ENCODE measurements at regions not wholly inside any gene's neighbourhood (a gene's known extent, or its start where the extent isn't known, plus 50 kb on each side); places are given as distances from the start of the nearest gene placed in this dataset.
"Not testable (repeated sequence)": the region's sequence is repeated elsewhere in the genome, so short reads cannot be mapped to it uniquely, and the experiment has no call there.

DNA sequence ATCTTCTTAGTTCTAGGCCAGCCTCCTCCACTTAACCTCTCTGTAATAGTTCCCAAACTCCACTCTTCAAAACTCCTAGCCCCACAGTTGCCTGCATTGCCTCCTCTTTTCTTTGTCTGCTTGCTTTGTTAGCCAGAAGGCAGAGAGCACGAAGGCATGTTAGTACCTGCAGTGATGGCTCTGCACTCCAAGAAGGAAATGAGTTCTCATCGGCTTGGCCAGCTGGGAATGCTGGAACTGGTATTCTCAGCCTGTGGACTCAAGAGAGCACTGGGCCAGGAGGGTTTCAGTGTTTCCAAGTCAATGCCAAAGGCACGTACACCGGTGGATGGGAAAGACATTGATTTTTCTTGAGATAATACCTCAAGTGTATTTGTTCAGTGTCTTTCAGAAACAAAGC, 66.3 kb upstream of the HABP2 start:
- no peaks in the 10 kb centered on the region for H3K9me3 ChIP-seq
- peak overlapping the region in 1 of 2 donors; percentile 37 for H3K27ac ChIP-seq
- no peak for TF ChIP-seq POLR2A (IDR thresholded peaks at IDR 0.05)
- TF ChIP-seq, protein P1, sequence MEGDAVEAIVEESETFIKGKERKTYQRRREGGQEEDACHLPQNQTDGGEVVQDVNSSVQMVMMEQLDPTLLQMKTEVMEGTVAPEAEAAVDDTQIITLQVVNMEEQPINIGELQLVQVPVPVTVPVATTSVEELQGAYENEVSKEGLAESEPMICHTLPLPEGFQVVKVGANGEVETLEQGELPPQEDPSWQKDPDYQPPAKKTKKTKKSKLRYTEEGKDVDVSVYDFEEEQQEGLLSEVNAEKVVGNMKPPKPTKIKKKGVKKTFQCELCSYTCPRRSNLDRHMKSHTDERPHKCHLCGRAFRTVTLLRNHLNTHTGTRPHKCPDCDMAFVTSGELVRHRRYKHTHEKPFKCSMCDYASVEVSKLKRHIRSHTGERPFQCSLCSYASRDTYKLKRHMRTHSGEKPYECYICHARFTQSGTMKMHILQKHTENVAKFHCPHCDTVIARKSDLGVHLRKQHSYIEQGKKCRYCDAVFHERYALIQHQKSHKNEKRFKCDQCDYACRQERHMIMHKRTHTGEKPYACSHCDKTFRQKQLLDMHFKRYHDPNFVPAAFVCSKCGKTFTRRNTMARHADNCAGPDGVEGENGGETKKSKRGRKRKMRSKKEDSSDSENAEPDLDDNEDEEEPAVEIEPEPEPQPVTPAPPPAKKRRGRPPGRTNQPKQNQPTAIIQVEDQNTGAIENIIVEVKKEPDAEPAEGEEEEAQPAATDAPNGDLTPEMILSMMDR (IDR thresholded peaks at IDR 0.05), result no peak
- no peak for TF ChIP-seq POLR2AphosphoS5 (IDR thresholded peaks at IDR 0.05)
- H3K4me3 ChIP-seq, result no peak overlapping the region
- no peaks in the 10 kb centered on the region for H3K4me1 ChIP-seq
- H3K36me3 ChIP-seq, result no peaks in the 10 kb centered on the region
- no peaks in the 10 kb centered on the region for H3K27me3 ChIP-seq
- intact Hi-C loops (cut with DNase I; ENCODE audit: low total_unique reads), result no loop called here
- no peak for DNase-seq (ENCODE audit: low spot score in 2 of 2)

DNA sequence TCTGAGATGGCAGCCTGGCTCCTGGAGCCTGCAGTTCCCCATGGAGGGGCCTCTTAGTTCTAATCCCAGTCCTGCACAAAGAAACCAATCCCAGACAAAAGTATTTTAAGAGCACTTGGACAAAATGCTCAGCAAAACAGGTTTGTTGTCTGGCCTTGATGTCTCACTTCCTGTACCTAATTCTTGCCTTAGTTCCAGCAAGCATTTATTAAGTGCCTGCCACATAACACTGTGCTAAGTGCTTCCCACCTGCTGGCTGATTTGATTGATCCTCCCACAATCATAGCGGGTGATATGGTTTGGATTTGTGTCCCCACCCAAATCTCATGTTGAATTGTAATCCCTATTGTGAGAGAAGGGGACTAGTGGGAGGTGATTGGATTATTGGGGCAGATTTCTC, 65.7 kb upstream of the HABP2 start:
- H3K4me1 ChIP-seq, result no peaks in the 10 kb centered on the region
- no peak overlapping the region for H3K4me3 ChIP-seq
- TF ChIP-seq POLR2A (IDR thresholded peaks at IDR 0.05) (no peak), POLR2AphosphoS5 (IDR thresholded peaks at IDR 0.05) (no peak)
- TF ChIP-seq, protein P1 (IDR thresholded peaks at IDR 0.05), result no peak
- peak overlapping the region in 1 of 2 donors; percentile 37 for H3K27ac ChIP-seq
- H3K27me3 ChIP-seq, result no peaks in the 10 kb centered on the region
- DNase-seq (ENCODE audit: low spot score in 2 of 2), result no peak
- no peaks in the 10 kb centered on the region for H3K9me3 ChIP-seq
- H3K36me3 ChIP-seq, result no peaks in the 10 kb centered on the region
- intact Hi-C loops (cut with DNase I; ENCODE audit: low total_unique reads), result no loop called here

DNA sequence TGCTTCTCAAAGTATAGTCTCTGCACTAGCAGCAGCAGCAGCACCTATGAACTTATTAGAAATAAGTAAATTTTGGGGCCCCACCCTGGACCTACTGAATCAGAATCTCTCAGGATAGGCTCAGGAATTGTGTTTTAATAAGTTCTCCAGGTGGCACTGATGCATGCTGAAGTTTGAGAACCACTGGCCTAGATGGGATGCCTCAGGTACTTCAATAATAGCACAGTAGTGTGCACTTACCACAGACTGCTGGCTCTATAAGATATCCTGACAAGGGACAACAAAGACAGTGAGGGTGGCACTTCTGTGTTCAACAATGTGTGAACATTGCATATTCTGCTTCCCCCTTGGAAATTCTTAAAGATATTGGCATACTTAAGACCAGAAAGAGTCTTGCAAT, 64.7 kb upstream of the HABP2 start:
- H3K27me3 ChIP-seq, result no peaks in the 10 kb centered on the region
- TF ChIP-seq POLR2AphosphoS5 (IDR thresholded peaks at IDR 0.05), result no peak
- TF ChIP-seq, protein P1 (IDR thresholded peaks at IDR 0.05), result no peak
- intact Hi-C loops (cut with DNase I; ENCODE audit: low total_unique reads), result no loop called here
- H3K4me3 ChIP-seq, result no peak overlapping the region
- no peaks in the 10 kb centered on the region for H3K9me3 ChIP-seq
- H3K4me1 ChIP-seq, result no peaks in the 10 kb centered on the region
- H3K27ac ChIP-seq, result no peak overlapping the region
- DNase-seq (ENCODE audit: low spot score in 2 of 2), result no peak
- no peaks in the 10 kb centered on the region for H3K36me3 ChIP-seq

DNA sequence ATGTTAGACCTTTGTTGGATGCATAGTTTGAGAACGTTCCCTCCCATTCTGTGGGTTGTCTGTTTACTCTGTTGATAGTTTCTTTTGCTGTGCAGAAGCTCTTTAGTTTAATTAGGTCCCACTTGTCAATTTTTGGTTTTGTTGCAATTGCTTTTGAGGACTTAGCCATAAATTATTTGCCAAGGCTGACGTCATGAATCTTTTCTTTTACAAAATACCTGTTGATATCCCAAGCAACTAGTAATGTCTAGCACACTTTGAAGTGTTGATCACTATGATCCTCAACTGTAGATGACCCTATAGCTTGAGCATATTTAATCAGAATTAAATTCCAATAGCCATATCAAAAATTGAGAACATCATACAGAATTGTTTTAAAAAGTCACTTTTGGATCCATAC, 63.3 kb upstream of the HABP2 start:
- H3K4me1 ChIP-seq; H3K4me3 ChIP-seq; intact Hi-C loops (cut with DNase I; ENCODE audit: low total_unique reads); H3K27ac ChIP-seq; H3K36me3 ChIP-seq; H3K27me3 ChIP-seq; DNase-seq (ENCODE audit: low spot score in 2 of 2); H3K9me3 ChIP-seq: not testable (repeated sequence)

DNA sequence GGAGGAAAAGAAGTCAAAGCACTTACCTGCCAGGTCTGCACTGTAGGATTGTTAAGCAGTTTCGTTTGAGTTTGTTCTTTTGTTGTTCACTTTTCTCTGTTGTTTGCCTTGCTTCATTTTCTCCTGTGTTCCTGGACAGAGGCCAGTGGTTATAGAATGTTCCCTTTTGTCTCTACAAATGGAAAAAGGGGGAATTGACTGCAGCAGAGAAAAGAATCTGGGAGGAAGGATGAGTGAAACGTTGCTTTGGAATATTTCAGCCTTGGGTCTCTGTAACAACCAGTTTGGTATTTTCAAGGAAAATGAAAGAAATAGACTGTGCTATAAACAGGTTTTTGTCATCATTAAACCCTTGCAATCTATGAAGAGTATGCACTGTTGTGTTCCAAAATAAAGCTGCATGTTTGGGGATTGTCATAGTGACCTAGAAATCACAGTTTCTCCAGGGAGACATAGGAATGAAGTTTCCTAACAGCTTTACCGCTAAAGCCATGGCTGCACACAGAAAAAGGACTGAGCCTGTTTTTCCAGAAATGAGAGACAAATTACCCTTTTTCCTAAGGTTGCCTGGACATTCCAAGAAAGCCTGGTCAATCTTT, 60.8 kb upstream of the HABP2 start:
- no peaks in the 10 kb centered on the region for H3K27me3 ChIP-seq
- H3K36me3 ChIP-seq, result no peaks in the 10 kb centered on the region
- peak overlapping the region in 2 of 3 donors; percentile 38 to 50 for H3K4me3 ChIP-seq
- H3K27ac ChIP-seq, result peak overlapping the region; percentile 89 to 90
- DNase-seq (ENCODE audit: low spot score in 2 of 2), result no peak
- peaks cover 5 to 6% of the 10 kb centered on the region in 2 donors for H3K4me1 ChIP-seq
- TF ChIP-seq POLR2A (IDR thresholded peaks at IDR 0.05) (peak; percentile 14), POLR2AphosphoS5 (IDR thresholded peaks at IDR 0.05) (peak in 1 of 3 donors; percentile 30)
- TF ChIP-seq, protein P1 (IDR thresholded peaks at IDR 0.05), result no peak
- intact Hi-C loops (cut with DNase I; ENCODE audit: low total_unique reads), result no loop called here
- H3K9me3 ChIP-seq, result no peaks in the 10 kb centered on the region

DNA sequence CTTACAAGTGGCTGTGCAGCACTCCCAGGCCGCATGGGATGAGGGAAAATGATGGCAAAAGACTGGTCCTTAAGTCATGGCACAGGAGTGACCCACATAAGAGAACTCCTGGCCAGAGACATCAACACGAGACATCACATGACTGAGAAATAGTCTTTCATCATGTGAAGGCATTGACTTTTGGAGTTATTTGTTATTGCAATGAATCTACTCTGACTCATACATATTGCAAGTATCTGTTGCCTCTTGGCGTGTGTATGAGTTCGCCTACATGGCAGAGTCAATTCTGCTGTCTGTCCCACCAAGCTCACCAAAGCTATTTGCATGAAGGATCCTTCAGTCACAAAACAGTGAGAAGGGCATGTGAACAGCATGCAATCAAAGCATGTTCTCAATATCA, 59.7 kb upstream of the HABP2 start:
- Histone ChIP-seq H3K9me3 (no peaks in the 10 kb centered on the region), H3K4me3 (no peak overlapping the region), H3K27me3 (no peaks in the 10 kb centered on the region), H3K27ac (peak overlapping the region; percentile 89 to 90), H3K36me3 (no peaks in the 10 kb centered on the region), H3K4me1 (peaks cover 5 to 6% of the 10 kb centered on the region in 2 donors)
- DNase-seq (ENCODE audit: low spot score in 2 of 2), result no peak
- intact Hi-C loops (cut with DNase I; ENCODE audit: low total_unique reads), result no loop called here
- TF ChIP-seq, protein P1 (IDR thresholded peaks at IDR 0.05), result no peak
- peak in 1 of 3 donors; percentile 44 for TF ChIP-seq POLR2AphosphoS5 (IDR thresholded peaks at IDR 0.05)
